NCI-H1105 treated with DMSO at 0.1 percent for 48 hours (cell line): ENCODE measurements at regions not wholly inside any gene's neighbourhood (a gene's known extent, or its start where the extent isn't known, plus 50 kb on each side); places are given as distances from the start of the nearest gene placed in this dataset.

Experiments used
- DNase-seq: peaks from one replicate; lab custom pipeline; 2025; lab: John Stamatoyannopoulos, UW

GRCh38 chrX:115491766-115492165 lies 69.2 kb upstream of the PLS3 start:
- no peak for DNase-seq

- DNase-seq = no peak
Measured at GRCh38 chrX:115493015-115493414, 68.0 kb upstream of the PLS3 start.

- DNase-seq = peak; percentile 33
Measured at GRCh38 chrX:115494161-115494560, 66.8 kb upstream of the PLS3 start.

- DNase-seq = no peak
Measured at GRCh38 chrX:115499112-115499805, 61.7 kb upstream of the PLS3 start.

- no peak for DNase-seq
Measured at GRCh38 chrX:115503099-115503498, 57.9 kb upstream of the PLS3 start.

GRCh38 chrX:115504167-115504566 lies 56.8 kb upstream of the PLS3 start:
- DNase-seq = no peak
